ENCODE measurements at regions not wholly inside any gene's neighbourhood (a gene's known extent, or its start where the extent isn't known, plus 50 kb on each side); places are given as distances from the start of the nearest gene placed in this dataset.
A peak's percentile ranks its signal among the peaks of the same experiment; 100 is the strongest.
"Not testable (repeated sequence)": the region's sequence is repeated elsewhere in the genome, so short reads cannot be mapped to it uniquely, and the experiment has no call there.

GRCh38 chr1:228944935-228945371 is 209.7 kb downstream of the RHOU start:
- no peaks in the 10 kb centered on the region for H3K27me3 ChIP-seq
- no peaks in the 10 kb centered on the region for H3K36me3 ChIP-seq
- no peaks in the 10 kb centered on the region for H3K4me1 ChIP-seq (ENCODE audit: insufficient read depth)
- H3K27ac ChIP-seq: no peak overlapping the region
- H3K4me3 ChIP-seq: no peak overlapping the region
- H3K9me3 ChIP-seq: no peaks in the 10 kb centered on the region
- no peak for DNase-seq
- intact Hi-C loops (cut with DNase I): no loop called here
- TF ChIP-seq EP300 (IDR thresholded peaks at IDR 0.05) (no peak), CTCF (IDR thresholded peaks at IDR 0.05) (no peak), POLR2A (IDR thresholded peaks at IDR 0.05) (no peak)
- 67 to 71% (median 70%) methylated on average over 5 of the region's 5 CpGs for WGBS, 3 donors

GRCh38 chr1:228945885-228946284 is 210.6 kb downstream of the RHOU start:
- Histone ChIP-seq H3K4me1 (ENCODE audit: insufficient read depth) (no peaks in the 10 kb centered on the region), H3K27me3 (no peaks in the 10 kb centered on the region), H3K36me3 (no peaks in the 10 kb centered on the region), H3K27ac (no peak overlapping the region), H3K9me3 (no peaks in the 10 kb centered on the region), H3K4me3 (no peak overlapping the region)
- intact Hi-C loops (cut with DNase I): no loop called here
- whole genome bisulfite sequencing, 3 donors: 95 to 99% (median 98%) methylated on average over 3 of the region's 3 CpGs
- no peak for TF ChIP-seq EP300 (IDR thresholded peaks at IDR 0.05)
- TF ChIP-seq POLR2A (IDR thresholded peaks at IDR 0.05): no peak
- no peak for TF ChIP-seq CTCF (IDR thresholded peaks at IDR 0.05)
- no peak for DNase-seq

- DNase-seq: peak in 3 of 5 donors; percentile 33 to 62 (median 47)
- H3K36me3 ChIP-seq; H3K27me3 ChIP-seq; H3K9me3 ChIP-seq; H3K4me3 ChIP-seq; H3K4me1 ChIP-seq (ENCODE audit: insufficient read depth): not testable (repeated sequence)
- WGBS, 3 donors: 27 to 47% (median 37%) methylated on average over 9 of the region's 9 CpGs
- H3K27ac ChIP-seq: peak overlapping the region in 1 of 2 donors; percentile 36
- peak in 1 of 3 donors; percentile 6 for TF ChIP-seq CTCF (IDR thresholded peaks at IDR 0.05)
- intact Hi-C loops (cut with DNase I): loop anchor here in 1 of 4 donors (10.0 kb wide), 1 partner anchor 145 kb away; no protein-coding TSS in a partner anchor
Observed at GRCh38 chr1:228949617-228950016, 214.3 kb downstream of the RHOU start.

GRCh38 chr1:228953207-228953606 is 217.9 kb downstream of the RHOU start:
- intact Hi-C loops (cut with DNase I): loop anchor here in 1 of 4 donors (10.0 kb wide), 1 partner anchor 148 kb away; no protein-coding TSS in a partner anchor
- Histone ChIP-seq H3K4me3 (no peak overlapping the region), H3K9me3 (no peaks in the 10 kb centered on the region), H3K4me1 (ENCODE audit: insufficient read depth) (no peaks in the 10 kb centered on the region), H3K36me3 (no peaks in the 10 kb centered on the region), H3K27ac (no peak overlapping the region), H3K27me3 (no peaks in the 10 kb centered on the region)
- no peak for DNase-seq
- TF ChIP-seq CTCF (IDR thresholded peaks at IDR 0.05) (no peak), EP300 (IDR thresholded peaks at IDR 0.05) (no peak), POLR2A (IDR thresholded peaks at IDR 0.05) (no peak)
- WGBS, 3 donors: 89 to 90% (median 90%) methylated on average over 4 of the region's 4 CpGs

- 92 to 98% (median 93%) methylated on average over 11 of the region's 11 CpGs for WGBS, 3 donors
- H3K36me3 ChIP-seq; H3K9me3 ChIP-seq; H3K27me3 ChIP-seq; H3K27ac ChIP-seq; H3K4me3 ChIP-seq; H3K4me1 ChIP-seq (ENCODE audit: insufficient read depth); DNase-seq: not testable (repeated sequence)
- intact Hi-C loops (cut with DNase I): loop anchor here in 1 of 4 donors (10.0 kb wide), 1 partner anchor 149 kb away; no protein-coding TSS in a partner anchor
Observed at GRCh38 chr1:228953808-228954207, 218.5 kb downstream of the RHOU start.

All from ovary (tissue), 7 donors.